C4-2B (cell line): ENCODE measurements at regions not wholly inside any gene's neighbourhood (a gene's known extent, or its start where the extent isn't known, plus 50 kb on each side); places are given as distances from the start of the nearest gene placed in this dataset.

ENCODE experiments used
- CTCF ChIP-seq: fragments of 450-650 bp; conservative IDR thresholded peaks from 2 replicates; pipeline ENCODE4 v1.5.1; 2017; ENCODE audit warnings: mild to moderate bottlenecking
- ZFX ChIP-seq: fragments of 450-650 bp; IDR thresholded peaks from 2 replicates; pipeline ENCODE4 v1.6.1; 2017

DNA sequence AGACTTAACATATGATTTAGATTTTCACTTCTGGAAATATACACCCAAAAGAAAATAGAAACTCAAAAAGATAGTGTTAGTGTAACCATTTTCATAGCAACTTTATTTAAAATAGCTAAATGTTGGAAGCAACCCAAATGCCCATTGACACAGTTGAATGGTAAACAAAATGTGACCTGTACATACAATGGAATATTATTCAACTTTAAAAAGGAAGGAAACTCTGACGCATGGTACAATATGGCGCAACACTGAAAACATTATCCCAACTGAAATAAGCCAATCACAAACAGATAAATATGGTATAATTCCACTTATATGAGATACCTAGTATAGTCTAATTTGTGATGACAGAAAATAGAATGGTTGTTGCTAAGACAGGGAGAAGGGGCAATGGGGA lies 1456.1 kb upstream of the MIR17HG start:
- no peak for TF ChIP-seq CTCF
- no peak for TF ChIP-seq ZFX
